Stimulated activated CD8-positive, alpha-beta memory T cell treated with anti-CD3 and anti-CD28 coated beads, Interleukin-4, amount 100 ng/mL, for 24 hours (primary cell): ENCODE measurements at regions not wholly inside any gene's neighbourhood (a gene's known extent, or its start where the extent isn't known, plus 50 kb on each side); places are given as distances from the start of the nearest gene placed in this dataset.
A peak's percentile ranks its signal among the peaks of the same experiment; 100 is the strongest.
"Not testable (repeated sequence)": the region's sequence is repeated elsewhere in the genome, so short reads cannot be mapped to it uniquely, and the experiment has no call there.

ENCODE experiments used
- DNase-seq: peaks from one replicate; pipeline ENCODE4 v3.0.0-alpha.2; 2020; ENCODE audit warnings: low read depth

- no peak for DNase-seq
Measured at GRCh38 chr7:55261386-55261770, 103.8 kb upstream of the LANCL2 start.

DNA sequence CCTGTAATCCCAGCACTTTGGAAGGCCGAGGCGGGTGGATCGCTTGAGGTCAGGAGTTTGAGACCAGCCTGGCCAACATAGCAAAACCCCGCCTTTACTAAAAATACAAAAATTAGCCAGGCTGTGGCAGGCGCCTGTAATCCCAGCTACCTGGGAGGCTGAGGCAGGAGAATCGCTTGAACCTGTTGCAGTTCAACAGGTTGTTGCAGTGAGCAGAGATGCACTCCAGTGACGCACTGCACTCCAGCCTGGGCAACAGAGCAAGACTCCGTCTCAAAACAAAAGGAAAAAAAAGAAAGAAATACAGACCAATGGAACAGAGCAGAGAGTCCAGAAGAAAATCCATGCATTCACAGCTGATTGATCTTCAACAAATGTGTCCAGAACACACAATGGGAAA is 99.8 kb upstream of the LANCL2 start:
- DNase-seq, result not testable (repeated sequence)

DNA sequence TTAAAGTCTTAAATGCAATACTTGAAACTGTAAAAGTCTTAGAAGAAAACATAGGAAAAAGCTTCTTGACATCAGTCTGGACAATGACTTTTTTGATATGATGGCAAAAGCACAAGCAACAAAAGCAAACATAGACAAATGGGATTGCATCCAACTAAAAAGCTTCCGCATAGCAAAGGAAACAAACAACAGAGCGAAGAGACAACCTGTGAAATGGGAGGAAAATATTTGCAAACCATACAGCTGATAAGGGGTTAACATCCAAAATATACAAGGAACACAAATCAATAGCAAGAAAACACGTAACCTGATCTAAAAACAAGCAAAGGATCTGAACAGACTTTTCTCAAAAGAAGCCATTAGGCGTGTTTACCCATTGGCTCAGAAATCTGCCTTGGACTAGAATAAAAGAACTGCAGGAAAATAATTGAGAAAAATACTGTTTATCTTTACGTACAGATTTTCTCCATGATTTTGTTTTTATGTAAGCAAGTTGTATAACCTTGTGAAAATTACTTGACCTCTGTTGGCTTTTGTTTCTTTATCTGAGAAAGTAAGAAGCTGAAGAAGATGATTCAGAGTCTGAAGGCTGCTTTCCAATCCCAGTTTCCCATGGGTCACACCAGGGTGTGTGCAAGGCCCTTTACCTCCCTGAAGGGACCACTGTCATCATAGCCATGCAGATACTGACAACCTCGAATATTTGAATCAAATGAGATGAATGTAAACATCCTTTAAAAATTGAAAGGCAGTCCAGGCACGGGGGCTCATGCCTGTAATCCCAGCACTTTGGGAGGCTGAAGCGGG is 99.1 kb upstream of the LANCL2 start:
- no peak for DNase-seq

GRCh38 chr7:55271069-55271626 is 94.0 kb upstream of the LANCL2 start:
- no peak for DNase-seq

- DNase-seq, result no peak
Measured at GRCh38 chr7:55271661-55272060, 93.5 kb upstream of the LANCL2 start.

DNA sequence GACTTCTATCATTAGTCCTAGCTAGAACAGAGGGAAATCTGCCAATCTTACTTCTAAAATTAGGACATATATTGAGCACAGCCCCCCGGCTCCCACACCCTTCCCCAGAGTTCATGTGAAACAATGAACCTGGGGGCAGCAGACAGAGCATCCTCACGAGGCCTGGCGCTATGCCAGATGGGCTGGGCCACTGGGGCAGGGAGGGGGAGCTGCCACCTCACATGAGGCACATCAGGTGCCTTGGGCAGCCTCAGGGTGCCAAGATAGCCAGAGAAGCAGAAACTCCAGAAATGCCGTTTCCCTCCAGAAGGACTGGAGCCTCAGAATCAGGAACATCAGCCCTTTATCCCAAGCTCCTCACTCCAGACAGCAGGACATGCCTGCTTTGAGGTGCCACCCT is 92.8 kb upstream of the LANCL2 start:
- DNase-seq, result no peak

- no peak for DNase-seq
Measured at GRCh38 chr7:55273186-55273980, 91.8 kb upstream of the LANCL2 start.

- DNase-seq, result no peak
Measured at GRCh38 chr7:55274156-55274555, 91.0 kb upstream of the LANCL2 start.

DNA sequence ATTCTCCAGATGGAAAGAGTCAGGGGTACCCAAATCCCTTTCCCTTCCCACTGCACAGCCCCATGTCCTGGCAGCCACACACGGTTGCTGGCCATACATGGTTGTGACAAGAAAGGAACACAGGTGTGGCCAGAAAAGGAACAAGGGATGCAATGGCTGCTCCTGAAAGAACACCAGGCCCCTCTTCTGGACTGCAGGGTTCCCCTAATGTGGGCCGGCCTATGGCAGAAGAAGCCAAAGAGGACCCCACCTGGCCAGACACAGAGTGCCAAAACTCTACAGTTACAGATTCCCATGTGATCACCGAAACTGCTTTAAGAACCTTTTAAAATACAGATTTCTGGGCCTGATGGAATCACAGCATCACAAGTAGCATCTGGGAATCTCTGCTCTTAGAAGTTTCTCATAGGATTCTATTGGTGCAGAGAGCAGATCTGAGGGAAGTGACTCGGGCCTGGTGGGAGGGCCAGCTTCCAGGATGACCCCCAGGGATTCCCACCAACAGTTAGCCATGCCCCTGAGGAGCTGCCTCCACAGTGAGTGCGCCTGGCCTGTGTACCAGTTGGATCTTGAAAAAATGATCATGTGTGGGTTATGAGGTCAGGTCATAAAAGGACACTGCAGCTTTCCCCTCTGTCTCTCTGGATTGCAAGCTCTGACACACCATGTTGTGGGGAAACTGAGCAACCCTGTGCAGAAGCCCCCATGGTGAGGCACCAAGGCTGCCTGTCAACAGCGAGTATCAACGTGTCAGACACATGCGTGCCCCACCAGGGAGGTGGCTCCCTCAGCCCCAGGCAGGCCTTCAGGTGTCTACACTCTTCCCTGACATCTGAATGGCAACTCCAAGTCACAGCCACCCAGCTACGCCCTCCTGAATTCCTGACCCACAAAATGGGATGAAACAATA is 89.6 kb upstream of the LANCL2 start:
- no peak for DNase-seq

DNA sequence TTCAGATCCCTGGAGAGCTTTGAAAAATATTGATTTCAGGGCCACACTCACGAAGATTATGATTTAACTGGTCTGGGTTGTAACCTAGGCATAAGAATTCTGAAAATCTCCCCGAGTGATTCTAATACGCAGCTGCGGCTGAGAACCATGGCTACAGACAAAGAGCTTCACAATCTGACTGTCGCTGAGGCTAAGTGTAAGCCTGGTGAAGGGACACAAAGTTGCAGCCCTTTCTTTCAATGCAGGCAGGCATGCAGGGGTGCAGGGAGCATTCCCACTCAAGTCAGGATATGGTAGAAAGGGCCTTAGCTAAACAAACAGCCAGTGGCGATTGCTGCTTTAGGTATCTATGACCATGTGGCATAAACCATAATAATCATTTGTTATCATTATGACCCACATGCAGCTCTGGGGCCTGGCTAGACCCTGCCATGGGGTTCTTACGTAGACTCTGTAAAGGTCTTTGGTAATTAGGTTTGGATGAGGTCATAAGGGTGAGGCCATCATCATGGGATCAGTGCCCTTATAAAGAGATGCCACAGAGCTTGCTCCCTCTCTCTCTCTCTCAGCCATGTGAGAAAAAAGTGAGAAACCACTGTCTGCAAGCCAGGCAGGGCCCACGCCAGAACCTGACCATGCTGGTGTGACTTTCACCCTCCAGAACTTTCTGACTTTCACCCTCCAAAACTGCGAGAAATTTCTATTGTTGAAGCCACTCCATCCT is 88.4 kb upstream of the LANCL2 start:
- DNase-seq, result no peak

DNA sequence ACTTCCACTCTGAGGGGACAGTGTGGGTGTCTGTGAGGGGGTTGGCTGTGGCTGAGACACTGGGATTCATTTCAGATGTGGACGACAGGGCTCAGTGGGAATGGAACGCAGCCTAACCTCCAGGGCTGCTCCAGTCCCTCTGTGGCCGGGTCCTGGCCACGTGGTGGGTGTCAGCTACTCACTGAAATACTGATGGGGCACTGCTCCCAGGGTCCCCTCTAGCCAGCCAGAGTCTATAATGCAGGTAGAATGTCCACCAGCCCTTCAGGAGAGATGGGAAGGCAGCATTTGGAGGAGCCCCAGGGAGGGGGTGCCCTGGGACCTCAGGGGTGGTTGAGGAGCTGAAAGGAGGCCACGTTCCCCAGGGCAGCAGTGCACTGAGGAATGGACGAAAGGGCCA is 87.2 kb upstream of the LANCL2 start:
- DNase-seq, result no peak

DNA sequence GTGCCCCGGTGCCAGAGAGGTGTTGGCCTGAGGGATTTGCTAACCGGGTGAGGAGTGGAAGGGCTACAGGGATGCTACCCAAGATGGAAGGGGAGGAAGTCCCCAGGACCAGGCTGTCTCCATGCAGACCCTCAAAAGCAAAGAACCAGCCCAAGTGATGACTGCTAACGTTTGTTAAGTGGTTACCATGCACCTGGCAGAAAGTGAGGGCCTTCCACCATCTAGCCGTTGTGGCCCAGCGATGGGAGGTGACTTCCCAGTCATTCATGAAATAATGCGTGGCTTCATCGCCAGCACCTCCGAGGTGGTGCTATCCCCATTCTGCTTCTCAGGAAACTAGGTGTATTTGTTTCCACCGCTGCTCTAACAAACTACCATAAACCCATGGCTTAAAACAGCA is 86.8 kb upstream of the LANCL2 start:
- no peak for DNase-seq

DNA sequence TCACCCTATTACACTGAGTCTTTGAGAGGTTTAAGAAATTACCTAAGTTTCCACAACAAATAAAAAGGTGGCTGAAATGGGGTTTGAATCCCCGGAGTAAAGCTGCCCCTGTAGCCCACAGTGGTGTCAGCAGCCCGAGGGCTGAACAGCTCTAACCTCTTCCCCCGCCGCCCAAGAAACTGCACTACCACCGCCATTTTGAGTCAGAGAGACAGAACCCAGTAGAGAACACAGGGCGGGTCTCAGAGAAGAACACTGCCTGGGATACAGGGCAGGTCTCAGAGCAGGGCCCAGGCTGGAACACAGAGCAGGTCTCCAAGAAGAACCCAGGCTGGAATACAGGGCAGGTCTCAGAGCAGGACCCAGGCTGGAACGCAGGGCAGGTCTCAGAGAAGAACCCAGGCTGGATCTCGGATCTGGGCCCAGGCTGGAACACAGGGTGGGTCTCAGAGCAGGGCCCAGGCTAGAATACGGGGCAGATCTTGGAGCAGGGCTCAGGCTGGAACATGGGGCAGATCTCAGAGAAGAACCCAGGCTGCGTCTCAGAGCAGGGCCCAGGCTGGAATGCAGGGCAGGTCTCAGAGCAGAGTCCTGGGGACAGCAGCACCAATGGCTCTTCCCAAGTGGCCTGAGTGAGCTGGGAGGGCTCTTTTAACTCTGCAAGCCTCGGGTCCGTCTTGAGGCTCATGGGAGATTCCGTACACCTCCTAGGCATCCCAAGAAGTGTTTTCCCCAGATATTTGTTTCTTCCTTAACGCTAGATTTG is 85.9 kb upstream of the LANCL2 start:
- no peak for DNase-seq

GRCh38 chr7:55280031-55280454 is 85.1 kb upstream of the LANCL2 start:
- DNase-seq, result peak; percentile 29

- DNase-seq, result no peak
Measured at GRCh38 chr7:55285665-55286064, 79.5 kb upstream of the LANCL2 start.

GRCh38 chr7:55286666-55287065 is 78.5 kb upstream of the LANCL2 start:
- no peak for DNase-seq

DNA sequence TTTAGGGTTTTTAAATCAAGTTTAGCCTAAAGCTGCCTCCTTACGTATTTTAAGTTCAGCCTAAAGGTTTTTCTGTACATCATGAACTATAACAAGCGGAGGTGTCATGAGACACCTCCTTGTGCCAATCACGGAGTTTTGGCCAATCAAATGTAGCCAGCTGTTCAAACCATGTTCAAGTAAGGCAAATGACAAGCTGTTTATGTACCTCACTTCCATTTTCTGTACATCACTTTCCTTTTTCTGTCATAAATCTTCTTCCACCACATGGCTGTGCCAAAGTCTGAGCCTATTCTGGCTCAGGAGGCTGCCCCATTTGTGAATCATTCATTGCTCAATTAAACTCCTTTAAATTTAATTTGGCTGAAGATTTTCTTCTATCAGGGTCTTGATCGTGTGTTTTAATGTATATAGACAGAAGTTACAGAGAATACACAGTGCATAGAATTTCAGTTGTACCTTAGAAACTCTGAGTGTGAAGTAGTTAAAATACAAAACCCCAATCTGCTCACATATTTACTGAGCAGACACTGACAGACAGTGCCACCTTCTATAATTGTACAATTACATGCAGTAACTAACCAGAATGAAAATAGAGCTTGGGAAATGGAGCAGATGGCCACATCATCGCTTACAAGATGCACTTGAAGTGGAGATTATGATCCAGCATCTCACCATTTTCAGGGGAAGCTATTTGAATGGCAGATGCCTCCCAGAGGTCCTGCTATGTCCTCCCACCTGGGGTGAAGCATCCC is 76.9 kb upstream of the LANCL2 start:
- no peak for DNase-seq

DNA sequence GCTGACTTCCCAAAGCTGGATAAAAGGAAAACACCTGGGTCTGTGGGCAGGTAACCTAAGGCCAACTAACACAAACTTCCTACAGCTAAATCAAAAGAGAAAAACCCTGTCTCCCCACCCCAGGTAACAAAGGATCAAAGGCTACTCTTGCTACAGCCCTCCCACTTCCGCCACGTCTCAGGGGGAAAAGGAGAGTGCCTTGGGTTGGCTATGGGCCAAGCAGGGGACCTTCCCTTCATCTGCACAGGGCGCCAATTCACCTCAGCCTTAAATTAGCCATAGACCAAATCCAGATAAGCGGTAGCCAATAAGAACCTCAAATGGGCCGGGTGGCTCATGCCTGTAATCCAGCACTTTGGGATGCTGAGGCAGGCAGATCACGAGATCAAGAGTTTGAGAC is 69.1 kb upstream of the LANCL2 start:
- no peak for DNase-seq

- DNase-seq, result no peak
Measured at GRCh38 chr7:55299273-55299967, 65.7 kb upstream of the LANCL2 start.
